ENCODE measurements at regions not wholly inside any gene's neighbourhood (a gene's known extent, or its start where the extent isn't known, plus 50 kb on each side); places are given as distances from the start of the nearest gene placed in this dataset.

DNA sequence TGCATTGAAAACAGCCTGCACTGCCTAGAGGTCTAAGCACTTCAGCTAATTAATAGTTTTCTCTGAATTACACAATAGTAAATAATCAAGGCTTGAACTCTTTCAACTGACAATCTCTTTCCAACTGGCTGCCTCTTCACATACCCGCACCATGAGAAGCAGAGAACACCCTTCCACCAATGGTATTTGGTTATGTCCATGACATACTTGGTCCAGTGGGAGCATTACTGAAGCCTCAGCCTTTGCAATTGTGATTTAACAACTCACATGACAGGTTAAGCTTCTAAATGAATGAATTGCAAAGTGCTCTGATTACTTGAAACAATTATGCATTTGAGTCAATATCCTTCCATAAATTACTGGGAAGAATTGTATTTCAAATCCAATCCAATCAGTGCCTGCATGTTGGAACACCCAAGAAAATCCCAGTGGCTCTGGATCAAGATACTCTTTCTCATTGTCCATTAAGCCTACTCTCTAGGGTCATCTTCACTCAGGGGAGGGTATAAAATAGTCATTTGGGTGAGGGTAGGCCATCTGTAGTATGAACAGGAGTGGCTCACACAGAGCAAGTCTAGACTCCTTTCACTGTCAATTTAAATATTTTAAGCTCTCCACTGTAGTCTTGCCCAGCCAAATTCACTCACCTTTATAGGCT is 101.1 kb downstream of the HS1BP3 start:
- Histone ChIP-seq H4K20me1 (ENCODE audit: control insufficient read depth, extremely low read depth, insufficient read depth, low read length) (no peaks in the 10 kb centered on the region), H3K9me1 (ENCODE audit: control insufficient read depth, extremely low read depth, insufficient read depth, low read length) (no peaks in the 10 kb centered on the region), H3K9ac (ENCODE audit: control insufficient read depth, extremely low read depth, insufficient read depth, low read length) (no peak overlapping the region), H3K79me2 (ENCODE audit: control insufficient read depth, insufficient read depth, low read length) (no peaks in the 10 kb centered on the region), H3K36me3 (ENCODE audit: control insufficient read depth in 2 of 2, extremely low read depth in 1 of 2, insufficient read depth in 2 of 2, low read length in 2 of 2) (no peaks in the 10 kb centered on the region), H3K9me3 (ENCODE audit: control insufficient read depth, low read depth, low read length) (no peaks in the 10 kb centered on the region), H3K4me2 (ENCODE audit: control insufficient read depth, extremely low read depth, insufficient read depth, low read depth, low read length) (no peak overlapping the region), H3K4me3 (ENCODE audit: control insufficient read depth in 2 of 3, extremely low read depth in 1 of 3, insufficient read depth in 2 of 3, low read depth in 1 of 3, low read length in 3 of 3) (no peak overlapping the region), H3K4me1 (ENCODE audit: control insufficient read depth, extremely low read depth, insufficient read depth, low read length) (no peaks in the 10 kb centered on the region), H3K27ac (ENCODE audit: control insufficient read depth, insufficient read depth, low read length) (no peak overlapping the region), H3K27me3 (ENCODE audit: control insufficient read depth, extremely low read depth, insufficient read depth, low read length) (no peaks in the 10 kb centered on the region), H2AFZ (ENCODE audit: control insufficient read depth, low read length) (no peak overlapping the region)
- FAIRE-seq (no peak), DNase-seq (ENCODE audit: low read depth, low spot score) (no peak)
- TF ChIP-seq, protein P1, sequence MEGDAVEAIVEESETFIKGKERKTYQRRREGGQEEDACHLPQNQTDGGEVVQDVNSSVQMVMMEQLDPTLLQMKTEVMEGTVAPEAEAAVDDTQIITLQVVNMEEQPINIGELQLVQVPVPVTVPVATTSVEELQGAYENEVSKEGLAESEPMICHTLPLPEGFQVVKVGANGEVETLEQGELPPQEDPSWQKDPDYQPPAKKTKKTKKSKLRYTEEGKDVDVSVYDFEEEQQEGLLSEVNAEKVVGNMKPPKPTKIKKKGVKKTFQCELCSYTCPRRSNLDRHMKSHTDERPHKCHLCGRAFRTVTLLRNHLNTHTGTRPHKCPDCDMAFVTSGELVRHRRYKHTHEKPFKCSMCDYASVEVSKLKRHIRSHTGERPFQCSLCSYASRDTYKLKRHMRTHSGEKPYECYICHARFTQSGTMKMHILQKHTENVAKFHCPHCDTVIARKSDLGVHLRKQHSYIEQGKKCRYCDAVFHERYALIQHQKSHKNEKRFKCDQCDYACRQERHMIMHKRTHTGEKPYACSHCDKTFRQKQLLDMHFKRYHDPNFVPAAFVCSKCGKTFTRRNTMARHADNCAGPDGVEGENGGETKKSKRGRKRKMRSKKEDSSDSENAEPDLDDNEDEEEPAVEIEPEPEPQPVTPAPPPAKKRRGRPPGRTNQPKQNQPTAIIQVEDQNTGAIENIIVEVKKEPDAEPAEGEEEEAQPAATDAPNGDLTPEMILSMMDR (optimal IDR thresholded peaks at IDR 0.05 in 1 of 3, IDR thresholded peaks at IDR 0.05 in 1 of 3, conservative IDR thresholded peaks at IDR 0.05 in 1 of 3; ENCODE audit: extremely low read depth in 1 of 3, insufficient read depth in 2 of 3, low read length in 3 of 3), result no peak
- no peak for TF ChIP-seq EZH2 (IDR thresholded peaks at IDR 0.05; ENCODE audit: low read length)
- dilution Hi-C loops (cut with MboI; ENCODE audit: extremely low pct_ligation_motif_present, low sequenced_read_pairs), result no loop called here

DNA sequence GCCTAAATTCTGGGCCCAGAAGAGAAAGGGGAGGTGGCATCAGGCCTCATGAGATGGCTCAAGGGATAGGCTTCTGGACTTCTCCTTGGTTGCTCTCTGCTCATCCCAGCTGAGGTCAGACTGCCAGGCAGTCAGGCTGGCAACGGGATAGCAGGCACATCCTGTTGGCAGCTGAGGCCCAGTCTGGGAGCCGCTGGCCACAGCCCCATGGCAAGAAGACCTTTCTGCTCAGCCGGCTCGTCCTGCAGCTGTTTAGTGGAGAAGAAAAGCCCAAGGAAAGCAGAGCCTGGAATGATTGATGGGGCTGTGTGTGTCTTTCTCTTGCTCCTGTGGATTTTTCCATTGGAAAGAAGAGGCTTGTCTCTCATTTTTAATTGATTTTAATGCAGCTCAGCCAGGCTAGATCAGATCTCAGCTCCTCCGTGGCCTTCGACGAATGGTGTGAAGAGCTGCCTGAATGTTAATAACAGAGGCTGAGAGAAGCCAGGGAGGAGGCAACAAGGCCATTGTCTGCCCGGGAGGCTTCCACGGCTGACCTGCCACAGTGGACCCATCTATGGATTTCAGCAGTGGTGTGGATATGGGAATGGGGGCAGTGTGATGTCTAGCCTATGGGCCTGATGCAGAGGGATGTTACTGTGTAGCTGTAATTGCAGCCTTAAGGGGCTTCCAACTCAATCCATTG is 99.5 kb downstream of the HS1BP3 start:
- no peak overlapping the region for H3K4me3 ChIP-seq (ENCODE audit: control insufficient read depth in 2 of 3, extremely low read depth in 1 of 3, insufficient read depth in 2 of 3, low read depth in 1 of 3, low read length in 3 of 3)
- no peaks in the 10 kb centered on the region for H3K9me1 ChIP-seq (ENCODE audit: control insufficient read depth, extremely low read depth, insufficient read depth, low read length)
- H3K79me2 ChIP-seq (ENCODE audit: control insufficient read depth, insufficient read depth, low read length), result no peaks in the 10 kb centered on the region
- DNase-seq (ENCODE audit: low read depth, low spot score) (no peak), FAIRE-seq (no peak)
- H3K4me2 ChIP-seq (ENCODE audit: control insufficient read depth, extremely low read depth, insufficient read depth, low read depth, low read length), result no peak overlapping the region
- no peaks in the 10 kb centered on the region for H3K4me1 ChIP-seq (ENCODE audit: control insufficient read depth, extremely low read depth, insufficient read depth, low read length)
- no peaks in the 10 kb centered on the region for H3K27me3 ChIP-seq (ENCODE audit: control insufficient read depth, extremely low read depth, insufficient read depth, low read length)
- H2AFZ ChIP-seq (ENCODE audit: control insufficient read depth, low read length), result no peak overlapping the region
- TF ChIP-seq EZH2 (IDR thresholded peaks at IDR 0.05; ENCODE audit: low read length), result no peak
- TF ChIP-seq, protein P1 (optimal IDR thresholded peaks at IDR 0.05 in 1 of 3, IDR thresholded peaks at IDR 0.05 in 1 of 3, conservative IDR thresholded peaks at IDR 0.05 in 1 of 3; ENCODE audit: extremely low read depth in 1 of 3, insufficient read depth in 2 of 3, low read length in 3 of 3), result no peak
- dilution Hi-C loops (cut with MboI; ENCODE audit: extremely low pct_ligation_motif_present, low sequenced_read_pairs), result no loop called here
- no peak overlapping the region for H3K9ac ChIP-seq (ENCODE audit: control insufficient read depth, extremely low read depth, insufficient read depth, low read length)
- H3K27ac ChIP-seq (ENCODE audit: control insufficient read depth, insufficient read depth, low read length), result no peak overlapping the region
- H3K36me3 ChIP-seq (ENCODE audit: control insufficient read depth in 2 of 2, extremely low read depth in 1 of 2, insufficient read depth in 2 of 2, low read length in 2 of 2), result no peaks in the 10 kb centered on the region
- no peaks in the 10 kb centered on the region for H4K20me1 ChIP-seq (ENCODE audit: control insufficient read depth, extremely low read depth, insufficient read depth, low read length)
- no peaks in the 10 kb centered on the region for H3K9me3 ChIP-seq (ENCODE audit: control insufficient read depth, low read depth, low read length)

All from keratinocyte (primary cell).